RWPE1 (cell line): ENCODE measurements at regions not wholly inside any gene's neighbourhood (a gene's known extent, or its start where the extent isn't known, plus 50 kb on each side); places are given as distances from the start of the nearest gene placed in this dataset.
A peak's percentile ranks its signal among the peaks of the same experiment; 100 is the strongest.

Experiments used
- CTCF ChIA-PET: fragments of 350-600 bp; sonication (Branson Sonifier 250); formaldehyde crosslinking; extraction: SDS; loops from one replicate; lab custom pipeline; 2021; lab: Yijun Ruan, JAX
- POLR2A ChIA-PET: fragments of 400-600 bp; formaldehyde crosslinking; extraction: SDS; loops from one replicate; lab custom pipeline; 2020; ENCODE audit warnings: antibody characterized with exemption; ENCODE audit not compliant: low non-redundant PET; lab: Yijun Ruan, JAX
- DNase-seq: peaks from one replicate; pipeline ENCODE4 v3.0.0; 2012; ENCODE audit warnings: low spot score
- H3K27ac ChIP-seq: fragments of 450-650 bp; 2 replicates; pipeline ENCODE4 v1.5.1; 2017
- TF ChIP-seq, protein P1 (sequence below): fragments of 450-650 bp; conservative IDR thresholded peaks from 2 replicates; pipeline ENCODE4 v1.5.1; 2017; ENCODE audit warnings: low read depth, mild to moderate bottlenecking

GRCh38 chrX:98448524-98448923 is 1564.8 kb downstream of the RPA4 start:
- ChIA-PET POLR2A (no interaction called here), CTCF (no interaction called here)
- H3K27ac ChIP-seq: no peak overlapping the region
- TF ChIP-seq, protein P1, sequence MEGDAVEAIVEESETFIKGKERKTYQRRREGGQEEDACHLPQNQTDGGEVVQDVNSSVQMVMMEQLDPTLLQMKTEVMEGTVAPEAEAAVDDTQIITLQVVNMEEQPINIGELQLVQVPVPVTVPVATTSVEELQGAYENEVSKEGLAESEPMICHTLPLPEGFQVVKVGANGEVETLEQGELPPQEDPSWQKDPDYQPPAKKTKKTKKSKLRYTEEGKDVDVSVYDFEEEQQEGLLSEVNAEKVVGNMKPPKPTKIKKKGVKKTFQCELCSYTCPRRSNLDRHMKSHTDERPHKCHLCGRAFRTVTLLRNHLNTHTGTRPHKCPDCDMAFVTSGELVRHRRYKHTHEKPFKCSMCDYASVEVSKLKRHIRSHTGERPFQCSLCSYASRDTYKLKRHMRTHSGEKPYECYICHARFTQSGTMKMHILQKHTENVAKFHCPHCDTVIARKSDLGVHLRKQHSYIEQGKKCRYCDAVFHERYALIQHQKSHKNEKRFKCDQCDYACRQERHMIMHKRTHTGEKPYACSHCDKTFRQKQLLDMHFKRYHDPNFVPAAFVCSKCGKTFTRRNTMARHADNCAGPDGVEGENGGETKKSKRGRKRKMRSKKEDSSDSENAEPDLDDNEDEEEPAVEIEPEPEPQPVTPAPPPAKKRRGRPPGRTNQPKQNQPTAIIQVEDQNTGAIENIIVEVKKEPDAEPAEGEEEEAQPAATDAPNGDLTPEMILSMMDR: no peak
- no peak for DNase-seq

DNA sequence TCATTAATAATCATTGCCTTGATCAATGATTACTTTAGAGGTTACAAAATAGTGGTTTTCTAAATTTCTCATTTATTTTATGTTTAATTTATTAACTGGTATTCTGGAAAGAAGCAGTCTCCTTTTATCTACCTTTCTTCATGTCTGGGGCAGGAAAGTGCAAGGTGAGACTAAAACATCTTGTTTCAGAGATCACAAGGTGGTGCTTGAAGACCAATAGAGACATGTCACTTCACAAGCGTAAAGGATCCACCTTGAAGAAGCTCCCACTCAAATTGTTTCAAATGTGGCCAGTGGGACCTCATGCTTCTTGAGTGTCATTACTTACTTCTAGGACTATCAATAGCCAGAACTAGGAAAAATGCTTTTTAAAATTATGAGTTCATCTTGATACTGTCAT is 1568.7 kb downstream of the RPA4 start:
- TF ChIP-seq, protein P1: no peak
- ChIA-PET POLR2A (no interaction called here), CTCF (no interaction called here)
- no peak for DNase-seq
- H3K27ac ChIP-seq: no peak overlapping the region

DNA sequence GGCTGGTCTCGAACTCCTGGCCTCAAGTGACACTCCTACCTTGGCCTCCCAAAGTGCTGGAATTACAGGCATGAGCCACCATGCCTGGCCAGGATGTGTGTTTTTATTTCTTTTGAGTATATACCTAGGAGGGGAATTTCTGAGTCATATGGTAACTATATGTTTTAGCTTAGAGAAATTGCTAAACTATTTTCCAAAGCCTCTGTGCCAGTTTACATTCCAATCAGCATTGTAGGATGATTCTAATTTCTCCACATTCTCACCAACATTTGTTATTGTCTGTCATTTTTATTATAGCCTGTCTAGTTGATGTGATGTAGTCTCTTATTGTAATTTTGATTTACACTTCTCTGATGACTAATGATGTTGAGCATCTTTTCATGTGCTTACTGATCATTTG is 1576.0 kb downstream of the RPA4 start:
- DNase-seq: no peak
- ChIA-PET CTCF (no interaction called here), POLR2A (no interaction called here)
- TF ChIP-seq, protein P1: no peak
- no peak overlapping the region for H3K27ac ChIP-seq

DNA sequence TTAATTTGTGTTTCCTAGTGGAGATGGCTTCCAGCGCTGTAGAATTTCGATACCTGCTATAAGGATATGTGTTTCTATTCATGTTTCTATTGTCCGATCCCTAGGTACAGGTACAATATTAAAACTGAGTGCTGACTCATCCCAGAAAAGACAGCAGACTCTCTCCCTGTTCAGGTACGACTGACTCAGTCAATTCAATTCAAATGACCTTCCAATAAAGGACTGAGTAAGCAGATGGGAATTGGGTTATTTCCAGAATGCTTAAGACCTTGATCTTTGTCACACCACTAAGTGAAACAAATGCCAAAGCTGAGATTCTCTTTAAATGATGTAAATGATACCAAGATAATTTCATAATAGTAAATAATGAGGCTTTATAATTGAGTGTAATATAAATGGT is 1596.9 kb downstream of the RPA4 start:
- CTCF ChIA-PET: no interaction called here
- TF ChIP-seq, protein P1: no peak
- peak; percentile 3 for DNase-seq

DNA sequence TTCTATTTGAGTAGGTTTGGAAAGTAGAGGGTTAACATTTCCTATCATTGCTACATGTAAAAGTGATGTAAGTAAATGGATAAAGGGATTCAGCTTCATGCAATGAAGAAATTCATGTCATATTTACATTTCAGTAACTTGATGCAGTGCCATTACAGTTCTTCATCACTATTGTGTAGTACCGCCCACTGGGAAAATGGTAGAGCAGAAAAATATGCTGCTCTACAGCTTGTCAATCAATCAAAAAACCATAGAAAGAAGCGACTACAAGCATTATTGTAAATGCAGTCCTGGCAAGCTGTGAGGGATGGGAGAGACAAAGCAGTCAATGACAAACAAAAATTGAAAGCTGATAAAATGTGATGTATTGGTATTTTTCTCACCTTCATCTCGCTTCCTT is 1597.9 kb downstream of the RPA4 start:
- no peak for DNase-seq
- H3K27ac ChIP-seq: no peak overlapping the region
- CTCF ChIA-PET: no interaction called here
- TF ChIP-seq, protein P1: no peak
- POLR2A ChIA-PET: no interaction called here

More for the DNA sequence above, 1596.9 kb downstream of the RPA4 start:
- POLR2A ChIA-PET: no interaction called here
- H3K27ac ChIP-seq: no peak overlapping the region

- ChIA-PET POLR2A (no interaction called here), CTCF (no interaction called here)
- no peak overlapping the region for H3K27ac ChIP-seq
- TF ChIP-seq, protein P1: no peak
- no peak for DNase-seq
Observed at GRCh38 chrX:98490670-98491069, 1607.0 kb downstream of the RPA4 start.

DNA sequence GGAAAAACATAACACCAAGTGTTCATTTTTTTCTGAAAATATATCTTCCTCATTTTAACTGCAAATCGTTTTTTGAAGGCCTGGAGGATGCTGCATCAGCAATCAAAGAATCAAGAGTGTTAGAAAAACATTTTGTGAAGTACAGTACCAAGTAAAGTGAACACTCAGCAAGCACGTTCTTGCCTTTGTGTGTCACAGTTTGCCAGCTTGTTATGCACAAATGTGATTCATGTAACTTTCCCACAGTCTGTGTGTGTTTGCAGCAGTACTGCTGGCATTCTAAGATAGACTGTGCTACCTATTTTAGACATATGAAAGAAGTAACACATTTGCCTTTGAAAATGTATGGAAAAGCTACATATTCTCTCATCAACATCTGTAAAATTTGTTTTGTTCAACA is 1617.7 kb downstream of the RPA4 start:
- ChIA-PET CTCF (no interaction called here), POLR2A (no interaction called here)
- no peak for DNase-seq
- TF ChIP-seq, protein P1: no peak
- no peak overlapping the region for H3K27ac ChIP-seq
